Activated CD4-positive, alpha-beta memory T cell treated with anti-CD3 and anti-CD28 coated beads for 36 hours (primary cell): ENCODE measurements at regions not wholly inside any gene's neighbourhood (a gene's known extent, or its start where the extent isn't known, plus 50 kb on each side); places are given as distances from the start of the nearest gene placed in this dataset. TPM values are rescaled to one million over a fixed set of nuclear protein-coding genes. Genes with fewer than 3 reads are reported as not detected.

ENCODE experiments used
- CTCF ChIA-PET: fragments of 350-600 bp; sonication (Branson Sonifier 250); formaldehyde crosslinking; loops from one replicate; lab custom pipeline; 2021; ENCODE audit warnings: antibody characterized with exemption, inconsistent platforms; lab: Charles Lee
- POLR2A ChIA-PET: fragments of 350-600 bp; sonication (Branson Sonifier 250); formaldehyde crosslinking; loops from one replicate; lab custom pipeline; 2021; ENCODE audit warnings: antibody characterized with exemption; lab: Charles Lee
- DNase-seq: peaks from one replicate; pipeline ENCODE4 v3.0.0-alpha.2; 2020
- H3K27ac Mint-ChIP-seq: one replicate; pipeline ENCODE4 v1.8.0; 2021; ENCODE audit warnings: mixed read lengths
- H3K27me3 Mint-ChIP-seq: one replicate; pipeline ENCODE4 v1.8.0; 2021; ENCODE audit warnings: mixed read lengths
- H3K36me3 Mint-ChIP-seq: one replicate; pipeline ENCODE4 v1.8.0; 2021; ENCODE audit warnings: mixed read lengths
- H3K4me1 Mint-ChIP-seq: one replicate; pipeline ENCODE4 v1.8.0; 2021; ENCODE audit warnings: low read depth, mixed read lengths
- H3K4me3 Mint-ChIP-seq: one replicate; pipeline ENCODE4 v1.8.0; 2021; ENCODE audit warnings: mild to moderate bottlenecking, mixed read lengths
- H3K9me3 Mint-ChIP-seq: one replicate; pipeline ENCODE4 v1.8.0; 2021; ENCODE audit warnings: mixed read lengths
- intact Hi-C: fragments of 100-400 bp; cut with micrococcal nuclease; formaldehyde crosslinking; loops from one replicate; pipeline ENCODE4 v1.15.1; 2023
- microRNA-seq: library from miRNA; unstranded; fragments of <30 nt; microRNA quantifications from one replicate; pipeline ENCODE4 v1.2.0, GENCODE V29; 2022; ENCODE audit warnings: borderline number of aligned reads, borderline microRNAs expressed, borderline replicate concordance

GRCh38 chr16:85557971-85558657, 55.0 kb upstream of the GSE1 start:
- H3K27ac Mint-ChIP-seq, result no peak overlapping the region
- ChIA-PET CTCF (interaction anchor here (0.9 to 2.7 kb wide), 6 partner anchors 11 to 159 kb away, joined by 3 to 17 read pairs (median 4); no protein-coding TSS in a partner anchor), POLR2A (interaction anchor here (0.6 to 1.6 kb wide), 2 partner anchors 12 to 1004 kb away, joined by 3 to 5 read pairs; no protein-coding TSS in a partner anchor)
- H3K4me3 Mint-ChIP-seq, result peak overlapping the region; percentile 90
- H3K36me3 Mint-ChIP-seq, result peaks cover 2% of the 10 kb centered on the region
- H3K9me3 Mint-ChIP-seq, result no peaks in the 10 kb centered on the region
- no peaks in the 10 kb centered on the region for H3K27me3 Mint-ChIP-seq
- DNase-seq, result no peak
- H3K4me1 Mint-ChIP-seq, result peaks cover 30% of the 10 kb centered on the region
- intact Hi-C loops, result loop anchor here (5.0 to 10.0 kb wide), 3 partner anchors 129 to 1827 kb away; partner anchors contain the start of genes FBXO31 and GINS2

GRCh38 chr16:85560932-85561247, 52.2 kb upstream of the GSE1 start:
- peaks cover 37% of the 10 kb centered on the region for H3K4me1 Mint-ChIP-seq
- DNase-seq, result no peak
- no peak overlapping the region for H3K4me3 Mint-ChIP-seq
- H3K9me3 Mint-ChIP-seq, result no peaks in the 10 kb centered on the region
- H3K36me3 Mint-ChIP-seq, result no peaks in the 10 kb centered on the region
- CTCF ChIA-PET, result interaction anchor here (1.1 to 1.3 kb wide), 2 partner anchors 55 to 140 kb away, joined by 3 to 4 read pairs; no protein-coding TSS in a partner anchor
- H3K27ac Mint-ChIP-seq, result no peak overlapping the region
- intact Hi-C loops, result no loop called here
- POLR2A ChIA-PET, result no interaction called here
- no peaks in the 10 kb centered on the region for H3K27me3 Mint-ChIP-seq

- H3K9me3 Mint-ChIP-seq, result no peaks in the 10 kb centered on the region
- H3K27ac Mint-ChIP-seq, result no peak overlapping the region
- intact Hi-C loops, result no loop called here
- POLR2A ChIA-PET, result no interaction called here
- no peaks in the 10 kb centered on the region for H3K36me3 Mint-ChIP-seq
- CTCF ChIA-PET, result interaction anchor here (0.8 to 1.3 kb wide), 4 partner anchors 8 to 157 kb away, joined by 3 to 4 read pairs (median 3); no protein-coding TSS in a partner anchor
- DNase-seq, result no peak
- peaks cover 42% of the 10 kb centered on the region for H3K4me1 Mint-ChIP-seq
- no peaks in the 10 kb centered on the region for H3K27me3 Mint-ChIP-seq
- H3K4me3 Mint-ChIP-seq, result no peak overlapping the region
Observed at GRCh38 chr16:85561248-85562092, 51.7 kb upstream of the GSE1 start.

GRCh38 chr16:85562093-85562786, 50.9 kb upstream of the GSE1 start:
- Mint-ChIP-seq H3K9me3 (no peaks in the 10 kb centered on the region), H3K4me3 (no peak overlapping the region), H3K27me3 (no peaks in the 10 kb centered on the region), H3K27ac (no peak overlapping the region), H3K36me3 (no peaks in the 10 kb centered on the region), H3K4me1 (peaks cover 45% of the 10 kb centered on the region)
- POLR2A ChIA-PET, result interaction anchor here (2.5 kb wide), 1 partner anchor 8 kb away, joined by 20 read pairs; no protein-coding TSS in a partner anchor
- no peak for DNase-seq
- intact Hi-C loops, result no loop called here
- CTCF ChIA-PET, result interaction anchor here (0.8 to 2.7 kb wide), 6 partner anchors 9 to 156 kb away, joined by 3 to 15 read pairs (median 4); no protein-coding TSS in a partner anchor

- POLR2A ChIA-PET, result interaction anchor here (2.5 kb wide), 1 partner anchor 9 kb away, joined by 20 read pairs; no protein-coding TSS in a partner anchor
- Mint-ChIP-seq H3K27me3 (no peaks in the 10 kb centered on the region), H3K4me1 (peaks cover 42% of the 10 kb centered on the region), H3K4me3 (no peak overlapping the region), H3K27ac (no peak overlapping the region), H3K9me3 (no peaks in the 10 kb centered on the region), H3K36me3 (no peaks in the 10 kb centered on the region)
- DNase-seq, result no peak
- intact Hi-C loops, result no loop called here
- CTCF ChIA-PET, result interaction anchor here (0.8 to 2.8 kb wide), 7 partner anchors 9 to 198 kb away, joined by 3 to 30 read pairs (median 4); no protein-coding TSS in a partner anchor
Observed at GRCh38 chr16:85563034-85563433, 50.1 kb upstream of the GSE1 start.

Small RNA genes in the stretch of these regions (microRNA-seq; reads per million reads assigned to microRNA genes)
- gene MIR5093, result not detected
